Inferior parietal cortex (tissue), 1 donor: ENCODE measurements at regions not wholly inside any gene's neighbourhood (a gene's known extent, or its start where the extent isn't known, plus 50 kb on each side); places are given as distances from the start of the nearest gene placed in this dataset.
A peak's percentile ranks its signal among the peaks of the same experiment; 100 is the strongest.

Experiments used
- DNase-seq: peaks from one replicate; pipeline ENCODE4 v3.0.0-alpha.2; 2016; ENCODE audit errors: extremely low spot score

DNA sequence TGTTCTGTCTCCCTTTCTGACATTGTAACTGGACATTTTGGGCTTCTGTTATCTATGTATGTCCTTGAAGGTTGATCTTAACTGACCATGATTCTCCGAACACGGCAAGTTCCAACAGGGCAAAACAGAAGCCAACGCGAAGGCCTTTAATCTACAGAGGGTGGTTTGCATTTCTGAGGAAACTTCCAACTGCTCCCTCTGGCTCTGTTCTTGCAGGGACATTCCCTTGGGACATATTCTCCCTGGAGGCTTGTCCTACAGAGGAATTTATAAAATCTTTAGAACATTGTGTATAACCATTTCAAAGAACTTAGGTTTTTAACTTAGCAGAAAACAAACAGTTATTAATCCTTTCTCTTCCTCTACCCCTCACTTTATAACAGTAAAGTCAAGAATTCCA is 189.0 kb upstream of the CDYL start:
- no peak for DNase-seq

DNA sequence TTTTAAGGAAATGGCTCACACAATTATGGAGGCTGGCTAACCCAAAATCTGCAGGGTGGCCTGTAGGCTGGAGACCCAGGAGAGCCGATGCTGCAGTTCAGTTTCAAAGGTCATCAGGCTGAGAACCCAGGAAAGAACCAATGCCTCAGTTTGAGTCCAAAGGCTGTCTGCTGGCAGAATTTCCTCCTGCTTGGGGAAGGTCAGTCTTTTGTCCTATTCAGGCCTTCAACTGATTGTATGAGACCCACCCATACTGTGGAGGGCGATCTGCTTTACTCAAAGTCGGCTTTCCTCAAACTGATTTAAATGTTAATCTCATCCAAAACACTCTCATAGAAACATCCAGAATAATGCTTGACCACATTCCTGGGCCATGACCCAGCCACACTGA is 189.7 kb upstream of the CDYL start:
- DNase-seq = no peak

DNA sequence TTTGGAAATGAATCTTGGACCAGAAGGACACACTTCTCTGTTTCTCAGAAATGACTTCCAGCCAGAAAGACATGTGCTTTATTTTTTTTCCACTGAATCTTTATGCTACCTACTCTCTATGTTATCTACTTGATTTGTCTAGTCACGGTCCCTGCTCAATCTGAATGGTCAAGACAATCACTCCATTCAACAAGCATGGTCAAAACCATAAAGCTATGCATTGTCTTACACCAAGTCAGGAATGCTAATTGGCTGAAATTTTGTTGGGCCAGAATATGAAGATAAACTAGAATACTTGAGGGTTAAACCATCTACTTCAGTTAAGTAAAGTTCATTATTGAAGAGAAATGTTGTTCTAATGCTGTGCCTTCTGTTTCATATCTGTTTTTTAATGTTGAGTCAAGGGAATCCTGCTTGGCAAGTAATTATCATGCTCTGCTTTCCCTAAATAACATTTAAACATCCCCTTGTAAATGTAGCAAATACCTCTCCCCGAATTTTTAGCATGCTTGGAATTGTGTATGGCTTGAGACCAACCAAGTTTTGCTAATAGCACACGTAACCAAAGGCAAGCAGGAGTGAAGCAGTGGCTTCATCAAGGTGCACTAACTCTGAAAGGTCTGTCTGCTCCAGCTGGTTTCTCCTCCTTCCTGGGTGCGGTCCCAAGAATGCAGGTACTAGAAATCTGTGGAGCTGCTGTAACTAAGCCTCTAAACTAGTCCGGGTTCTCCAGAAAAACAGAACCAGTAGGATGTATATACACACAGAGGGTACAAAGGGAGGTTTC is 190.3 kb upstream of the CDYL start:
- DNase-seq = no peak

DNA sequence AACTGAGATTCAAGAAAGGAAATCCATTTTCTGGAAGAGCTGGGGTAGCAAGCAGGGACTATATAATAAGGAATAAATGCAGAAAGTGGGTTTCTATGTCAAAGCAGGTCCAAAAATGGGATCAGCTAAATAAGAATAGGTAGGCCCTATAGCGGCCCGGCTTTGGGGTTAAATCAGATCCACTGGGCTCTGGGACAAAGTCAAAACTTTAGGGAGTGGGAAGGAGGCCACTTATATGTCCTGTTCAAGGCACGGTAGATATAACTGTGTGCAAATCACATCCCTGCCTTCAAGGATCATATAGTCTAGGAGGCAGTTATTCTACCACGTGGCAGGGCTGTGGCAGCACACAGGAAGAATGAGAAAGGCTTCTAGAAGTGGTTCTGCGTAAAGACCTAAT is 191.4 kb upstream of the CDYL start:
- no peak for DNase-seq

DNA sequence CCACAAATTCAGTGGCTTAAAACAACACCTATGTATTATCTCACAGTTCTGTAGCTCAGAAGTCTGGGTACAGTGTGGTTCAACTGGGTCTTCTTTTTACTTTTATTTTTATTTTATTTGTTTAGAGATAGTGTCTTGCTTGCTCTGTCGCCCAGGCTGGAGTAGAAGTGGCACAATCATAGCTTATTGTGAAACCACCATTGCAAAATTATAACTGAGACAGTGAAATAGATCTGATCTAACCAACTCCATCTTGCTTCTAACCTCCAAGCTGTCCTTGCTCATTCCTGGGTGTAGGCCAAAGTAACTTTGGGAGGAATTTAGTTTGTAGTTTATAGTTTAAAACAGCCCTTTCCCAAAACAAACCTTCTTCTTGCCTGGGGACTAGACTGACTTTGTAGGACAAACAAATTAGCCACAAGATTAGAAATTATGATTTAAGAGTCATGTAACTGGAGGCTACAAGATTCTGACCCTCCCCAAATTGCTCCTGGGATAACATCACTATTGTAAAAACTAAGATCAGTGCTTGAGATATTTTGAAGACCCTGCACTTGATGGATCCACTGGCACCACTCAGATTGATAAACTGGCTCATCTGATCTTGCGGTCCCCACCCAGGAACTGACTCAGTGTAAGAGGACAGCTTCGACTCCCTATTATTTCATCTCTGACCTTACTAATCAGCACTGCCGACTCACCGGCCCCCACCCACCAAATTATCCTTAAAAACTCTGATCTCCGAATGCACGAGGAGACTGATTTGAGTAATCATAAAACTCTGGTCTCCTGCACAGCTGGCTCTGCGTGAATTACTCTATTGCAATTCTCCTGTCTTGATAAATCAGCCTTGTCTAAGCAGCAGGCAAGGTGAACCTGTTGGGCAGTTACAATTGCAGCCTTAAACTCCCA is 193.4 kb upstream of the CDYL start:
- DNase-seq = no peak

DNA sequence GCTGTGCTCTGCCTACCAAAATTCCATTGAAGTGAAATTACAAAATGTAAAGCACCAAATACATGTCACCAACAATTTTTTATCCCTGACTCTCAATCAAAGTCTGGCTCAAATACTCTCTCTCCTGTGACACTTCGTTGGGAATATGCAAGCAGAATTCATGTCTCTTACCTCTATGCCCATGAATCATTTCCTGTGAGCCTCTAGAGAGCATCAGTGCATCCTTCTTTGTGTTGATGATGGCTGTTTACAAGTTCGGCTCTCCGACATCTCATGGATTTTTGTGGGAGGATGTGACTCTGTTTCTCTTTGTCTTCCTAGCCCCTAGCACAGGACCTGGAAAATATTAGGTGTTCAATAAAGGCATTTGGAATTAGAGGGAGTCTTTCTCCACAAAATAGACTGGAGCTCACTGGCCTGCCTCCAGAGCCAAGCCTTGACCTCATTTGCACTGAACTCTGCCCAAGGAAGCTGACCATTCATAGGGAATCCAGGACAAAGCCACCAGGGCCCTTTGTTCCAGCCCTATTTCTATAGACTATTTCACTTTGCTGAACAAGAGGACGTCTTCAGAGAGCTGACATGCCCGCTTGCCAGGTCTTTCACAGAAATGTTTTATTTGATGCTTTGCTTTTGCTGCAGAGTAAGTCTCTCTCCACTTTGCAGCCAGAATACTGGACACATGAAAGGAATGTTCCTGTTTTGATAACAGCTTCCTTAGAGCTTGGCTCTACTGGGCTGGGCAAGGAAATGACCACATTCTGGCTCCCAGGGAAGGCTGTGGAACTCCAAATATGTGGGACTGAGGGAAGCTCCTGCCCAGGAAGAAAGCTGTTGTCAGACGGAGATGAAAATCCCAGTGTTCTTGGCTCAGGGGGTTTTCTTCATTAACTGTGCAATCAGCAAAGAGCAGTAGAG is 194.5 kb upstream of the CDYL start:
- DNase-seq = no peak

DNA sequence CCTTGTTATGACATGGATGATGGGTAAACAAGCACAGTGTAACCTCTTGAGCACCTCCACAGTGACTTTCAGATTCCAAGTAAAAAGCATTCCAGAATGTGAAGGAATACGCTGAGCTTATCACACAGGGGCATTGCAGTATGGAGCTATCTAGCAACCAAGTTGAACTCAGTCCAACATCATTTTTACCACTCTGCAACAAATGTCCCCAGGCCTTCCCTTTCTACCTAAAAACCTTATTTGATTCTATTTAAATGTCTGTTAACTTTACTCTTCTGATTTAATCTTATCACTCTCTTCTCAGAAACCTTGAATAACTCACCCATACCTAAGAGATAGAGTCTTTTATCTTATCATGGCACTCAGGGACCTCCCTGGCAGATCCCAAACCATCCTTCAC is 195.8 kb upstream of the CDYL start:
- DNase-seq = no peak

DNA sequence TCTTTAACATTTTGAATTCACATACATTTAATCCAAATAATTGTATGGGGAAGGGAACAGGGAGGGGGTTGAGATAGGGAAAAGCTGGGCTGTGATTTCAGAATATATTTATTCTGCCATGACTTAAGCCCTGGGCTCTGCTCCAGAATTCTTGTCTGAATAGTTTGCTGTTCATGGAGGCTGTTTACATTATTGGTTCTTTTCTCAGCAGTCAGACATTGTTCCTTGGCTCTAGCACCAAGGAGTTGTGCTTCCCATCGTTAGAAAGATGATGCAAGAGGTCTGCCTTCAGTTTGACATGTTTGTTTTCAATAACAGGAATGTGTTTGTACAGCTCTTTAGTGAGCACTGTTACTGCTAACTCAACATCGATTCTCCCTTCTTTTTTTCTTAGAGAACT is 198.8 kb upstream of the CDYL start:
- peak; percentile 15 for DNase-seq

DNA sequence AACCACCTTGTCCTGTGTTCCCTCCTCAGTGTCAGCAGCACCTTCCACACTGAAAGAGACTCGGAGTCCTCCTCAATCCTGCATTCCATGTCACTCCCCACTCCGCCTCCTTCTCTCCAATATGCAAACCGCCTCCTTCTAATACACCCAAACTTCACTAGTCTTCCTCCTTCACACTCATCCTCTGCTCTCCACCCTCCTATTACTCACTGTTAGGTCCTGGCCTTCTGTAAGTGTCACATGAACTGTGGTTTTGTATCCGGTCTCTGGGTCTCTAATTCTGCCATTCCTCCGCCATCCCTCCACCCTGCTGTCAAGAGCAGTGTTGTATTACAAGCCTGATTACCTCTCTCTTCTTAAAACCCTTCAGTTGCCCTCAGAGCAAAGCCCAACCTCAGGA is 200.5 kb upstream of the CDYL start:
- DNase-seq = no peak

DNA sequence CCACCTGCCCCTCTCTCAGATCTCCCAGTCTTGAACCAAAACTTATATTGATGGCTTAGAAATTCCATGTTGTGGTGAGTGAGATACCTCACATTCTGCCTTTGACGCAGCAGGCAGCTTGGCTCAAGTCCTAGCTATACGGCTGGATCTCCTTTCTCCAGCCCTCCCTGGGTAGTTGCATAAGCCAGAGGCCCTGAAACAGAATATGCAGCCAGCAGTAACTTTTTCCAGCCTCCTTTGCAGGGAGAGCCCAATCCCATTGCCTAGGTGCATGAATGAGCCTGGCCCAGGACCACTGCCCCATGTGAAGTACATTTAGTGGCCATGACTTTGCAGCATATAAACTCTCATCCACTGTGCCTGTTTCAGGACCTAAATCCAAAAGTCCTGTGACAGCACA is 202.2 kb upstream of the CDYL start:
- no peak for DNase-seq

DNA sequence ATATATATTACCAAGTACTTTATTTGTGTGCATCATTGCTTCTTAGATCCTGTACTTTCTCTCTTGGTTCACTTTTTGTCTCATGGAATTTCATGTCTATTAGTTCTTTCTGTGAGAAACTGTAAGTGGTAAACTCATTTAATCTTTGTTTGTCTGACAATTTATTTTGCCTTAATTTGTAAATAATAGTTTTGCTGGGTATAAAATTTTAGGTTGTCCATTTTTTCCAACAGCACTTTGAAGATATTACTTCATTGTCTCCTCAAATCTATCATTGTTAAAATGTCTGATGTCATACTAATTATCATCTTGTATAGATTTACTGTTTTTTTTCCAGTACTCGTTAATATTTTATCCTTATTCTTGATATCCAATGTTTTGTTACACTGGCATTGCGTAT is 205.2 kb upstream of the CDYL start:
- no peak for DNase-seq

DNA sequence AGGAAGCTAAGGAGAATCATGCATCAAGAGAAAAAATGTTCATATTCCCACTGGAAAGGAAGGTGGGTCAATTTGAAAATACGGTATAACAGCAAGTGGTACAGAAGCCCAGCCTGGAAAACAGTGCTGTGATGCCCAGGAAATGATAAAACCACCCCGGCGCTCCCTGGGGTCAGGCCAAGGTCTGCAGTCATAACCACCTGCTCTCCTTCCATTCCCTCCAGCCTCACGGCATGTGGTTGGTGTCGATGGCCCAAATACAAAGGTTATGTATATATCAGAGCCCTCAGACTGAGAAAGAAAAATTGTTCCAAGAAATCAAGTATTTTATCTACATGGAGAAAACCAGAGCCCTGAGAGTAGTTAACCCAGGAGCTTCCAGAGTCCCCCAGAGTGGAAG is 208.1 kb upstream of the CDYL start:
- no peak for DNase-seq

DNA sequence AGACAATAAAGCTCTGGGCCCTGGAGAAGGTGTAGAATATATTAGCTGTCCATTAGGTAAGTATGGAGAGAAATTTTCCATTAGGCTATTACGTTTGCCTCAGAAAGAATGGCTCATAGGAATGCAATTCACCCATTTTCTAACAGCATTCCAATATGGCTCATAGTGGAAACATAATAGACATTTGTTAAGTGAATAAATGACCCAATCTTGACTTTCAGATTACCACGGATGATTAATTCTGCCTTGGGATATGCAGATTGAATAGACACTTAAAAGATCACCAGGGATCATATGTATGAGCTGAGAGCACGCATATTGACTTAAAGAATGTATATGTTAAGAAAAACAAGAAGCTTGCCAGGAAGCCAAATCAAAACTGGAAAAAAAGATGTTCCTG is 209.1 kb upstream of the CDYL start:
- DNase-seq = no peak

DNA sequence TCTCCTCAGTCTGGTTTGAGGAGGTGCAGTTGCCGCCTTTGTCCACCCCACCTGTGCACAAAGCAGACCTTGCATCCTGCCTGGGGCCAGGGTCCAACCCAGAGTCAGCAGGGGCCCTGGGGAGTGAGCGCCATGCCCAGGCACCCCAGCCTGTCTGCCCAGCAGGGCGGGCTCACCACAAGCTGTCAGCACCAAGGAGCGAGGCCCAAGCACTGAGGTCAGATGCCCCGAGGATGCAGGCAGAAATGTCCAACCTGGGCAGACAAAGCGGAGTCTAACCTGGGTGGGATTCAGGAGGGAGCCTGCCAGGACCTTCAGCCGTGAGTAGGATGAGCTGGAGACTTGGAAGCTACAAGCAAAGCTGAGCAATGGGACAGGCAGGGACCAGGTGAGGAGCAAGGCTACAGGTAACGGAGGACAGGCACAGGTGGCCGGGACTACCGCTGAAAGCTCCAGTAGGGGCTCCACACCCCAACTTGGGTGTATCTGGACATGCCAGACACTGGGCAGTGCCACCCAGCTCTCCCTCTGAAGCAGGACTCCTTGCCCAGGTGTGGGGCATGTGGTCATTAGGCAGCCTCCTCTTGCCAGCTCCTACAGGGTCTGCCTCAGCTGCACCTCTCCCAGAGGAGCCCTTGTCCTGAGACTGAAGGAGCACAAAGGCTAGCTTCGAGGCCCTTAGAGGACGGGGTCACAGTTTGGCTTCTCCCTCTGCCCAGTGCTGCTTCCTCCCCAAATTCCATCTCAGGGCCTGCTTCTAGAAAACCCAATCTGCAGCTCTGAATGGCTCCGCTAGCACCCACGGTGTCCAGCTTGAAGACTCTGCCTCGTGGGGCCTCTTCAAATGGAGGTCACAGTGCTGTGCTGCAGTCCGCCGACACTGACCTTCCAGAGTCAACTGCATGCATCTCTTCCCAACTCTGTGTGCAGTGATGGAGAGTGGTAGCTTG is 210.6 kb upstream of the CDYL start:
- DNase-seq = no peak

DNA sequence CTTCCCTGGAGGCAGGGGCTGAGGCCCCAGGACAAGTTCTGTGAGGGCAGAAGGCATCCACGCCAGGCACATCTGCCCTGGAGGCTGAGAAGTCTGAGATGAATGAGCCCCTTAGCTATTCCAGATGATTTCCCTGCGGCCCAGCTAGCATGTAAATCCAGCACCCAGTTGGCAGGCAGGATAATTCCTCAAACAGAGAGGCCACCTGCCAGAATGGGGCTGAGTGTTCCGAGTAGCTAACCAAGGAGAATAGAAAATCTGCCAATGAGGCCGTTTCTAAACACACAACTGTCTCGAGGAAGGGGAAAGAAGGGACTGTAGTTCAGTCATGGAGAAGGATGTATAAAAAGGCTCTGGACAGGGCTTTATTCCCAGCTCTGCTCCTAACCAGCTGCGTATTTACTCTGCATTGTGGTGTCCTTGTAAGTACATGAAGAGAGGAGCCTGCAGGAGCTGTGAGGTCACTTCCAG is 211.4 kb upstream of the CDYL start:
- DNase-seq = peak; percentile 31

DNA sequence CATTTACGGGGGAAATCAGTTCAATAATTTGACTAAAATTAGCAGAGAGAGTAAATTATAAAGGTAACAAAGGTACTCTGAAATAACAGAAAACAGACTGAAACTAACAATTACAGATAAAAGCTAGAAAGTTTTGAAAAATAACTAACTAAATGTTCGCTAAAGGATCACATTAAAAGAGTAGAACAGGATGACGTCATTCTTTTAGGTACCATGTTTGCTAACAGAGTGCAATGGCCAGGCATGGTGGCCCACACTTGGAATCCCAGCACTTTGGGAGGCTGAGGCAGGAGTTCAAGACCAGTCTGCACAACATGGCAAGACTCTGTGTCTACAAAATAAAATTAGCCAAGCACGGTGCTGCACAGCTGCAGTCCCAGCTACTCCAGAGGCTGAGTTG is 212.3 kb upstream of the CDYL start:
- no peak for DNase-seq

DNA sequence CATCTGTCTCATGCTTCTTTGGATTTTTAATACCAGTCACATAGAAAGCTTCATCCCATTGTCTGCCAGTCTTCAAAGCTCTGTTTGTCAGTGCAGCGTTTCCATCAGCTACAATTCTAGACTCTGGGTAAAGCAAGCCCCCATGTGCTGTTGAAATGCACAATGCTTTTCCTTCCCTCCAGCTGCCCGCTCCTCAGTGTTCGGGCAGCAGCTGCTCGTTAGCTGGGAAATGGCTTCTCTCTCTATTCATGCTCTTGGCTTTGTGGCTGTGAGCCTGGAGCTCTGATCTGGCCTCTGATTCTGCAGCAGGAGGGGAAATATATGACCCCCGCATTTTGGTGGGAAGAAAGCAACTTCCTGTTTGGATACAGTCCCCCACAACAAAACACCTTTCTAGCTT is 213.0 kb upstream of the CDYL start:
- peak; percentile 5 for DNase-seq

DNA sequence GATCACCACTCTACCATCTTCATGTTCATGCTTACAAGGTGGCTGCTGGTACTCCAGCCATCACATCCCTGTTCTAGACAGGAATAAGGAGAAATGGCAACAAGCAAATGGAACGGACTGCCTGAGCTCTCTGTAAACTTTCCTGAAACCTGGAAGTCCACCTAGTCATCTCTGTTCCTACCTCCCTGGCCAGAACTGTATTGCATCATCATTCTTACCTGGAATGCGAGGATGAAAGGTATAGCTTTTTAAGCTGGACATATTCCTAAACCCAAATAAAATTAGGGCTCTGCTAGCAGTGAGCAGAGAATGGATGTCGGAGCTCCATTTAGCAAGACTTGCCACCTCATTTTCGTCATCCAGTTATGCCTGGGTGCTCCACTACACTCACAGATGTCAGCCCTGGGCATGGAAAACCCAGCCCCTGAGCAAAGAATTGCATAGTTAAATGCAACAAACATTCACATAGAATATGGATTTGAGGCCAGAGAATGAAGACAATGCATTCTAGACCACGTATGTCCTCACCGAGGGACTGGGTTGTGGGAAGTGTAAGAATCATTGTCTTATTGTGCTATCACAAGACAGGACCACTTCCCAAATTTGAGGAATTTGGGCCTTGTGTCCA is 214.3 kb upstream of the CDYL start:
- DNase-seq = no peak

DNA sequence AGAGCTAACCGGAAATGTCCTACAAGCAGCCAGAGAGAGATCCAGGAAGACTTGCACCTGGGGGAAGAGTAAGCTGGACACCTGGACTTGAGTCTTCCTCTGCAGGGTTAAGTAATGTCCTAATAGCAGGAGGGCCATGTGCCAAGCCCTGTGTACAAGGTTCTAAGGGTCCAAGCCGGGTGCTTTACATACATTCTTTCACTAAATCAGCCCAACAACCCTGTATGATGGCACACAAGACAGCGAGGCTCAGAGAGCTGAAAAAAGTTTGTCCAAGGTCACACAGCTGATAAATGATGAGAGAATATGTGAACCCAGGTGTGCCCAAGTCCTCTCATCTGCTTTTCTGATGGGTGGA is 215.1 kb upstream of the CDYL start:
- no peak for DNase-seq
